ENCODE measurements at regions not wholly inside any gene's neighbourhood (a gene's known extent, or its start where the extent isn't known, plus 50 kb on each side); places are given as distances from the start of the nearest gene placed in this dataset.

- peaks cover 21% of the 10 kb centered on the region for H3K27me3 ChIP-seq (ENCODE audit: control insufficient read depth, insufficient read depth, low read length)
- no peak overlapping the region for H3K4me3 ChIP-seq (ENCODE audit: low read depth, low read length)
- H3K36me3 ChIP-seq (ENCODE audit: control insufficient read depth, insufficient read depth, low read length), result no peaks in the 10 kb centered on the region
- no peak for DNase-seq (ENCODE audit: low read depth)
- POLR2A ChIA-PET, result no interaction called here
- CTCF ChIA-PET, result no interaction called here
- no peak for TF ChIP-seq CTCF (IDR thresholded peaks at IDR 0.05; ENCODE audit: insufficient read depth, low read depth, low read length)
Observed at GRCh38 chr2:174691201-174691779, 73.0 kb downstream of the CHRNA1 start.

DNA sequence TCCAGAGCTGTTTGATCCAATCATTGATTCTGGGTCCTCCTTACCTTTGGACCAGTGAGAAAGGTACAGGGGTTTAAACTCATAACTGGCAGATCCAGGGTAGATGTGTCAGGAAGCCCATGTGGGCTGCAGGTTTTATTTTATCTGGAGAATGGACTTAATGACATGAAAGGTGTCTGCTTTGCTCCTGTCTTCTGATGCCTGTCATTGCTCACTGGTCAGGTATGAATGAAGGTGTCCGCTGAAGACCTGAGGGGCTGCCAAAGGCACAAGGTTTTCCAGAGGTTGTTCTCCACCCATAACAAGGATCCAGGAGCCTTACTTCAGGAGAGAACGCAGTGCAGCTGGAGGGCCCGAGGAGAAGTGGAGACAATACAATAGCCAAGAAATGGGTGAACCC is 74.2 kb downstream of the CHRNA1 start:
- POLR2A ChIA-PET, result no interaction called here

DNA sequence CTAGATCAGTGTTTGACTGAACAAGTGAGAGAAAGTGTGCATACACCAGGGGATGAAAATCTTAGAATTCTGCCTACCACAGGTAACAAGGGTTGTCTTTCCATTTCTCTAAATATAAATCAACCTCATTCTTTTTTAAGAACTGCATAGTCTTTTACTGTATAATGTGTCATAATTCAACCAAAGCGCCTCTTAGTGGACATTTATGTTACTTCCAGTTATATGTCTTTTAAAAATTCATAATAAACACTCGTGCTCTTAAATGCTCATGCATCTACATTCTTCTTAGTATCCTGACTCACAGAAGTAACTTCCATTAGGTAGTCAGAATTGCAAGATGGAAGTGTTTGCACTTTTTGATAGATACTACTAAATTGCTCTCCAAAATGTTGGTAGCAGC is 76.2 kb downstream of the CHRNA1 start:
- no peak for DNase-seq (ENCODE audit: low read depth)
- H3K27me3 ChIP-seq (ENCODE audit: control insufficient read depth, insufficient read depth, low read length), result peaks cover 3% of the 10 kb centered on the region
- H3K36me3 ChIP-seq (ENCODE audit: control insufficient read depth, insufficient read depth, low read length), result no peaks in the 10 kb centered on the region
- no peak overlapping the region for H3K4me3 ChIP-seq (ENCODE audit: low read depth, low read length)
- peak; percentile 42; the same call in 1 of the 2 replicates for TF ChIP-seq CTCF (IDR thresholded peaks at IDR 0.05; ENCODE audit: insufficient read depth, low read depth, low read length)
- CTCF ChIA-PET, result interaction anchor here (0.6 to 7.6 kb wide), 27 partner anchors 9 to 520 kb away, joined by 3 to 94 read pairs (median 5); partner anchors contain the start of gene WIPF1
- POLR2A ChIA-PET, result no interaction called here

More for the DNA sequence above, 74.2 kb downstream of the CHRNA1 start:
- TF ChIP-seq CTCF (IDR thresholded peaks at IDR 0.05; ENCODE audit: insufficient read depth, low read depth, low read length), result no peak
- Histone ChIP-seq H3K36me3 (ENCODE audit: control insufficient read depth, insufficient read depth, low read length) (no peaks in the 10 kb centered on the region), H3K27me3 (ENCODE audit: control insufficient read depth, insufficient read depth, low read length) (peaks cover 15% of the 10 kb centered on the region), H3K4me3 (ENCODE audit: low read depth, low read length) (no peak overlapping the region)
- no peak for DNase-seq (ENCODE audit: low read depth)
- CTCF ChIA-PET, result interaction anchor here (1.6 to 7.6 kb wide), 5 partner anchors 7 to 228 kb away, joined by 3 to 94 read pairs (median 31); no protein-coding TSS in a partner anchor

GRCh38 chr2:174686430-174686829 is 77.8 kb downstream of the CHRNA1 start:
- DNase-seq (ENCODE audit: low read depth), result no peak
- H3K4me3 ChIP-seq (ENCODE audit: low read depth, low read length), result no peak overlapping the region
- no peak for TF ChIP-seq CTCF (IDR thresholded peaks at IDR 0.05; ENCODE audit: insufficient read depth, low read depth, low read length)
- H3K36me3 ChIP-seq (ENCODE audit: control insufficient read depth, insufficient read depth, low read length), result no peaks in the 10 kb centered on the region
- peaks cover 3% of the 10 kb centered on the region for H3K27me3 ChIP-seq (ENCODE audit: control insufficient read depth, insufficient read depth, low read length)
- ChIA-PET CTCF (interaction anchor here (0.6 to 7.6 kb wide), 12 partner anchors 11 to 1455 kb away, joined by 3 to 94 read pairs (median 4); partner anchors contain the start of gene WIPF1), POLR2A (no interaction called here)

DNA sequence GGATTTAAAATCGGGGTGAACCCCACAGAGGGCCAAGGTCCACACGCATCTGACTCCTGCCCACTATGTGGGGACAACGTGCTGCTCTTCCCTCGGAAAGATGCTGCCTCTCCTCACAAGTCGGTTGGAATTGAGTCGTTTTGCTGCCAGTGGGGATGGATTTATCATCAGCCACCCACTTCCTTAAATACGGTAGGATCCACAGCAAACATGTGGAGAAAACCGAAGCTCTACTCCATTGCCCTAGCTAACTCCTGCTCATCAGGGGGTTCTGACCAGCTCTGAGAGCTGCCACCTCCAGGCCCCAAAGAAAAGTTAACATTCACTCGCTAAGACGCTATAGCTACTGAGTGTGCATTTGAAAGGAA is 80.9 kb downstream of the CHRNA1 start:
- DNase-seq (ENCODE audit: low read depth), result no peak
- CTCF ChIA-PET, result interaction anchor here (0.6 to 7.6 kb wide), 8 partner anchors 14 to 220 kb away, joined by 3 to 94 read pairs (median 4); no protein-coding TSS in a partner anchor
- Histone ChIP-seq H3K4me3 (ENCODE audit: low read depth, low read length) (peak overlapping the region; percentile 92), H3K27me3 (ENCODE audit: control insufficient read depth, insufficient read depth, low read length) (no peaks in the 10 kb centered on the region), H3K36me3 (ENCODE audit: control insufficient read depth, insufficient read depth, low read length) (no peaks in the 10 kb centered on the region)
- POLR2A ChIA-PET, result interaction anchor here (0.6 to 0.7 kb wide), 2 partner anchors 20 to 108 kb away, joined by 4 to 6 read pairs; no protein-coding TSS in a partner anchor
- TF ChIP-seq CTCF (IDR thresholded peaks at IDR 0.05; ENCODE audit: insufficient read depth, low read depth, low read length), result peak; percentile 44

All from BJ (cell line).